Left hindlimb (tissue), 1 donor: ENCODE measurements at regions not wholly inside any gene's neighbourhood (a gene's known extent, or its start where the extent isn't known, plus 50 kb on each side); places are given as distances from the start of the nearest gene placed in this dataset.

Experiments
- DNase-seq: peaks from one replicate; pipeline ENCODE4 v3.0.0-alpha.2; 2018

DNA sequence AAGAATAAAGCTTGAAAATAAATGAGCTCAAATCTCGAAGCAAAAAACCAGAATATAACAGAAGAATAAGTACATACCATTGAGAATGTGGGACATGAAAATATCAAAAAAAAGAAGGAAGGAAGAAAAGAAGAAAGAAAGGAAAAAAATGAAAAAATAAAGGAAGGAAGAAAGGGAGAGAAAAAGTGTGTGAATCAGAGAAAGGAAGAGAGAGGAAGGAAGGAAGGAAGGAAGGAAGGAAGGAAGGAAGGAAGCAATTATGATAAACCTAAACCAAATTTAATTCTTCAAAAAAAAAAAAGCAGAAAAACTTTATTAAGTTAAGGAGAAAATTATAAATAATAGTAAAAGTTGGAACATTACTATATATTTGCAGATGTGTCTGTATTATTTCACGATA lies 949.8 kb downstream of the NLGN4X start:
- no peak for DNase-seq

DNA sequence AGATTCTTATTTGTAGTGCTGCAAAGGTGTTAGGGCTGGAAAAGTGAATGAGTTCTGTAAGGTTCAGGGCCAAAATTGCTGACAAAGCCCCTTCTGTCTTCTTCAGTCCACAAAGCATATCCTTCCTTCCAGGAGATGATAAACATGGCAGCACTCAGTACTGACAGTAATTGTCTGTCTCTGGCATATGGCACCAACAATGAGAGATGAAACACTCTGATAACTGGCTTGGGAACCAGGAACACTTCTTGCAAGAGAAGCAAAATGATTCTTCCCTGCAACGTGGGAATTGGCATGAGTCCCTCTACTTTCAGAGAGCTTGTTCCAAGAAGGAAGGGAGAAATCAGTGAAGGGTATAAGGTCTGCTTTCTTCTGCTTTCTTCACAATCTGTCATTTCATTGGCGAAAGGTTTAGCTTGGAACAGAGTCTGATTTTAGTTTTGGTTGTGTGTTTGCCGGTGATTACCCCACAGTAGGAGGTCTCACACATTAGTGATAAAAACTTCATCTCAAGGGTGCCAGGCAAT lies 963.3 kb downstream of the NLGN4X start:
- DNase-seq, result no peak

DNA sequence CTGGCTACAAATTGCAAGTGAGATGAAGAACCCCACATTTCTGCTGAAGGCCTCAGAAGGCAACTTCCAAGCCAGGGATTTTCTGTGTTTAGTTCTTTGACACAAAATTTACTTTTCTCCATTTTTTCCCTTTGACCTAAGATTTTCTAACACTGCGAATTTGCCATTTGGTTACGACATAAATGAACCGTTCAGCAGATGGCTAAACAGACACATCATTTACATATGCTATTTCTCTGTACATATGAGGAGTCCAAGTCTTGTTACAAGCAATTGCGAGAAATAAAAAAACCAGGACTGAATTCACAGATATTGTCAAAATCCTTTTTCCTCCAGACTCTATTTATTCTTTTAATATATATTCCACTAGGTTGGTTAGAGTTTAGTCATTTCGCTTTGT lies 978.6 kb downstream of the NLGN4X start:
- DNase-seq, result no peak

DNA sequence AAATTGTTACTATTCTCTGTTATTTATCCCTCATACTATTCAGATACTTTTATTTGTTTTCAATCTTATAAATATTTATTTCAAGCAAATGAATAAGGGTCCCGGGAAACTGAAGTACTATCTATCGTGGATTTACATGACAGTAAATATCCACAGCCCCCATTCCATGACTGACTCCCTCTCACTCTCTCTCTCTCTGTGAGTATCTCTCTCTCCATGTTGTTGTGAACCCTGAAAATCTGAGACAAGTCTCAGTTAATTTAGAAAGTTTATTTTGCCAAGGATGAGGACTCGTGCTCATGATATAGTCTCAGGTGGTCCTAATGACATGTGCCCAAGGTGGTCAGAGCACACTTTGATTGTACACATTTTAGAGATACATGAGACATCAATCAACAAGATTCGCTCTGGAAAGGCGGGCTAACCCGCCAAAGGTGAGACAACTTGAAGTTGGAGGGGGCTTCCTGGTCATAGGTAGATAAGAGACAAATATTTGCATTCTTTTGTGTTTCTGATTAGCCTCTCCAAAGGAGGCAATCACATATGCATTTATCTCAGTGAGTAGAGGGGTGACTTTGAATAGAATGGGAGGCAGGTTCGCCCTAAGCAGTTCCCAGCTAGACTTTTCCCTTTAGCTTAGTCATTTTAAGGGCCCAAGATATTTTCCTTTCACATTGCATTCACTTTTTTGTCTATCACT lies 986.4 kb downstream of the NLGN4X start:
- DNase-seq, result no peak

DNA sequence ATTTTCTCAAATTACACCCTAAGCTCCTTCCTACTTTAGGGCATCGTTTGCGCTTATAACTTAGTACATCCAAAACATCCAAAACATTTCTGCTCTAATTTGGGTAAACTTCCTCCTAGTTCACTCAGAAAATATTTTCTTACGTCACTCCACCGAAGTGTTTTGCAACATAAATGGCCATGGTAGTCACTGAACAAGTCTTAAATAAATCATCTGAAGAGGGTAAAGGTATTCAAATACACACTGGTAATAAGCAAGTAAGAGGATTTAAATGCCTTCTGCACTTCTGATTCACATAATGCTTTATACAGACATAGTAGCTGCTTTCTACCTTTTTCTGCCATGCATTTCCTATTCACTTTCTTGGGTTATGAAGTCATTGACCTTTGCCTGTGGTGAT lies 991.9 kb downstream of the NLGN4X start:
- DNase-seq, result no peak

DNA sequence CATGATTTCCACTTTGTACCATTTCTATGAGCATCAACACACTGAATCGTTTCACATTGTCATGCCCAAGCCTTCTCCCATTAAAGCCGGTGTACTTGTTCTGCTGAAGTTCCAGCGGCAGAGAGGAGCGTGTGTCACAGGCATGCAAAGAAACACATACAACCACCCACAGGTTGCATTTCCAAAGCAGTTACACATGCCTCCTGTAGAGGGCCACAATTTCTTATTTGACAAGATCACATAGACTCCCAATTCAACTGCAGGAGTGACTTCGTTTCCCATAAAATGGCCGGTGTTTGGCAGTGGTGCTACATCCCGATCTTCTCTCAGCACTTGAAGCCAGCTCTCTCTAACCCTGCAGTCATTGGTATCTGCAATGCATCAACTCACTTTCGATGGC lies 992.6 kb downstream of the NLGN4X start:
- DNase-seq, result no peak

DNA sequence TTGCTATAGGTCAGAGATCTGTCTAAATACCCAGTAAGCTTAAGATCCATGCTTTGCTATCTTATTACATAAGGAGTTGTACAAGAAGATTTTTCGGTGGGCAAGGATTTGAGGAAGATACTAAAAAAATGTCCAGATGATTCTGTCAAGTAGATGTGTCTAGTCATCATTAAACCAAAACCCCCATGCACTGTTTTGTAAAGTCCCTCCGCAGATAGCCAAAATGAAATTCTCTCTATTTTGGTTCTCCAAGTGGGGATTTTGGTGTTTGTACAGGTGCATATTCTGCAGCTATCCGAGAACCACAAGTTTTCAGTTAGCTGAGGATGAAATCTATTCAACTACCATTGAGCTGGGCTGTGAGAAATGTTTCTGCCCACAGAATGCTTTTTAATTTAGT lies 994.8 kb downstream of the NLGN4X start:
- no peak for DNase-seq

DNA sequence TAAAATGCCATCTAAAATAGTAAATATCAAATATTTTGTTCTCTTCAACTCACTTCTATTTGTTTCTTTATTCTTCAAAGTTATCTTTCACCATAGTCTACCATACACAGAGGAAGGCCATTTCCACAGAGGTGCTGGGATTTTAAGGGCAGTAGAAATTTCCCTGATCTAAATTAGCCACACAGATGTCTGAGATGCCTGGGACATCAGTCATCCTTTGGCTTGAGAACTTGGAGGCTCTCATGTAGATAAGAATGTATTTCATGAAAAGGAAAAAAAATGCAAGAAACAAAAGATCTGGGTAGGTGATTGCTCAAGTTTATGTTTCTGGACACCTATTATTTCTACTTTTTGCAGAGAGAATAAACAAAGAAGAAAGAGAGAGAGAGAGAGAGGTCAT lies 1008.2 kb downstream of the NLGN4X start:
- DNase-seq, result no peak

DNA sequence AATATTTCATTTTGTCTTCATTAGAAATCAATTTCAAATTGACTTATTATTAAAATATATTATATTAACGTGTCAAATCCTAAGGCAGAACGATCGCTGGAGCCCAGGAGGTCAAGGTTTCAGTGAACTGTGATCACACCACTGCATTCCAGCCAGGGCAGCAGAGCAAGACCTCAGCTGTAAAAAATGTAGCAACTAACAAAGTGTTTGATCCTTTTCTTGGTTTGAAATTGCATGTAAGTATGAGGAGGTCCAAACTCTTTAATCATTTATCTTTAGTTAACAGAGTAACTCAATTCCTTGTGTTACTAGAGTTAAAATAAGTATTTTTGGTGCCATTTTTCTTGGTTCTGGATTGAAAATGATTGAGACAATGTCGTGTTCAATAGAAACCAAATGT lies 1033.9 kb downstream of the NLGN4X start:
- no peak for DNase-seq

DNA sequence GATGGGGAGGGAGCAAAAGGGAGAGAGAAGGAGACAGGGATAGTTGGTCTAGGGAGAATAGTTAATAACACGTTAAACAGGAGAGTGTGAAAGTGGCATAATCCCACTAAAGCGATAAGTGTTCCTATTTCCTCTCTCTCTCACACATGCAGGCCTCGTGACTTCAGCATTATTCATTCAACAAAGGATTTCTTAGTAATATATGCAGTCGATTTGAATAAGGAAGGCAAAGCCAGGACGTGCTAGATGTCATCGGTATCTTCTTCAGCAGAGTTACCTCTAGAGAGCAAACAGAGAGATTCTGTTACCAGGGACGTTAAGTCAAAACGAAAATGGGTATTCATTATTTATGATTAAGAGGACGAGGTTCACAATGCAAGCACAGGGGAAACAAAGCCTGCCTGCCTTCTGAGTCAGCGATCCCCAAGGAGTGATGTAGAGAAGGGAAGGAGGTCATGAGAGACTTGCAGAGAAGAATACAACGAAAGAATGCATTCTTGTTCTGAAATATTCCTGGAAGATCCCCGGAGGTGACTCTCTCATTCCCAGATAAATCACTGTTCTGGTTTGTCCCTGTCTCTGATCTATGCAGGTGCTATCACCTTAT lies 1048.4 kb downstream of the NLGN4X start:
- DNase-seq, result no peak

DNA sequence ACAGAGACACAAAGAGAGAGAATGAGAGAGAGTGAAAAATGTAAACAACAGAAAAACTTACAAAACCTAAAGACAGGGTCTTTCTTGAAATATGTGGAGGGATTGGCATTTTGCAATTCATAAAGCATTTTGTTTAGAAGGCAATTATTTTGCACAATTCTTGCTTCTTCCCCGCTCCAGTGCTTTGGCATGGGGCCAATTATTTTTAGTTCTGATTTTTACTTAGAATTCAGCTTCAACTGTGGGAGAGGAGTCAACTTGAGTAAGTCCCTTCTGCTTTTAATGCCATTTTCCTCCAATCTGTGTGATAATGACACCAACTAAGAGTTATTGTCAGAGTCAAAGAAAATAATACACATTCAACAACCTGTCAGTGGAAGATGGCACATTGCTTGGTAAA lies 1051.9 kb downstream of the NLGN4X start:
- no peak for DNase-seq

DNA sequence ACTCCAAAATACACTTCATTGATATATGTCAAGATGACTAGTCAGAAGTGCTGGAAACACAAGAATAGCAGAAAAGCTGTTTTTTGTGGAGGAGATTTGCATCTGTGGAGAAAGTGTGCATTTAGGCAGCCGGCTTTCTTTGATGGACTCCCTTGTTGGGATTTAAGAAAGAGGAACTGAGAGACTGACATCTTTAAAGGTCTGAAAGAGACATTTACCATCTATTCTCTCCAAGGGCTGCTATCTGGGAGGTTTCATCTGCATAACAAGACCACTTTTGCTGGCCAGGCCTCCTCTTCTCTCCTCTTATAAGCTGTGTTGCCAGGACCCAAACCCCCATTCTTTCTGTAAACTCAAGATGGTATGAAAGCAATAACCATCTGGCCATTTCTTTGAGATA lies 1065.0 kb downstream of the NLGN4X start:
- DNase-seq, result no peak

DNA sequence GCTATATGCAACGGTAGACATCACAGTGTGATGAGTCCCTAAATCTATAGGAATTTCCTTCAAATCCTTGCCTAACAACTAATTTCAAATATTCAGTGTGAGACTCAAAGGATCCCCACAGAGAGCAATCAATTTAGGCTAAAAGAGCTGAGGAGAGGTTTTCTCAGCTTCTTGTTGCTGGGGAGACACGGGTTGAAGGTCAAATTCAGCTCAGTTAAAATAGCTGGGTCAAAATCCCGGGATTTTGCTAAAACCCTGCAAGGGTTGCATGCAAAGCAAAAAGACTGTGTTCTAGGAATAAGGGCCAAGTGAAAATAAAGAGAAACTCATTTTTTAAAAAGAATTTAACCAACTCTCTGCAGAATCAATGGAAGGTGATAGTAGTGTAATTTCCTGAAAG lies 1073.4 kb downstream of the NLGN4X start:
- DNase-seq, result no peak

DNA sequence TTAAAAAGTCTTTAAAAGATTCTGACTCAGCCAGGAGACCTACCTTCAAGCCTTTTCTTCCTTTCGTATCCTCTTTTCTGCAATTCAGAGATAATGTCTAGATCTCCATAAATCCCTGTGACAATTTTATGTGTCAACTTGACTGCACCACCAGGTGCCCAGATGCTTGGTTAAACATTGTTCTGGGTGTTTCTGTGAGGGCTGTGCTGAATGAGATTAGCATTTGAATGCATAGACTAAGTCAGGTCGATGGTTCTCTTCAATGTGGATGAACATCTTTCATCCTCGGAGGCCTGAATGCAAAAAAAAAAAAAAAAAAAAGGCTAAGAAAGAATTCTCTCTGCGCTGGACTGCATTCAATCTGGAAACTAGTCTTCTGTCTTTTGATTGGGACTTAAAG lies 1082.7 kb downstream of the NLGN4X start:
- DNase-seq, result no peak

DNA sequence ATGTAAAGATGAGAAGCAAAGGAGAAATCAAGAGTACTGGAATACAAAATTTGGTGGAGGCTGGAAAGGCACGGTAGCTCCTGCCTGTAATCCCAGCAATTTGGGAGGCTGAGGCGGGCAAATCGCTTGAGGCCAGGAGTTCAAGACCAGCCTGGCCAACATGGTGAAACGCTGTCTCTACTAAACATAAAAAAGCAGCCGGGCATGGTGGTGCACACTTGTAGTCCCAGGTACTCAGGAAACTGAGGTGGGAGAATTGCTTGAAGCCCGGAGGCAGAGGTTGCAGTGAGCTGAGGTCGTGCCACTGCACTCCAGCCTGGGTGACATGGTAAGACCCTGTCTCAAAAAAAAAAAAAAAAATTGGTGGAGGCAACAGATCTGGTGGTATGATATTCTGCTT lies 1086.0 kb downstream of the NLGN4X start:
- no peak for DNase-seq

DNA sequence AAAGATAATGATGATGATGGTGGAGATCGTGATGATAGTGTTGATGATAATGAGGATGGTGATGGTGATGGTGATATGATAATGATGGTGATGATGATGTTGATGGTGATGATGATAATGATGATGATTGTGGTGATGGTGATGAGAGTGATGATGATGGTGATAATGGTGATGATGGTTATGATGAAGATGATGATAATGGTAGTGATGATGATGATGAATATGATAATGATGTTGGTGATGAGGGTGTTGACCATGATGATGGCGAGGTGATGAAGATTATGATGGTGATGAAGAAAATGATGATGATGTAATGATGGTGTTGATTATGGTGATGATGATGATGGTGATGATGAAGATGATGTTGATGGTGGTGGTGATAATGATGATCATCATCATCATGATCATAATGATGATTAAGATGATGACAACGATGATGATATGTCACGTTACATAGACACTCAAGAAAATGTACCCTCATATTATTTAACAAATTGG lies 1106.4 kb downstream of the NLGN4X start:
- DNase-seq, result no peak

DNA sequence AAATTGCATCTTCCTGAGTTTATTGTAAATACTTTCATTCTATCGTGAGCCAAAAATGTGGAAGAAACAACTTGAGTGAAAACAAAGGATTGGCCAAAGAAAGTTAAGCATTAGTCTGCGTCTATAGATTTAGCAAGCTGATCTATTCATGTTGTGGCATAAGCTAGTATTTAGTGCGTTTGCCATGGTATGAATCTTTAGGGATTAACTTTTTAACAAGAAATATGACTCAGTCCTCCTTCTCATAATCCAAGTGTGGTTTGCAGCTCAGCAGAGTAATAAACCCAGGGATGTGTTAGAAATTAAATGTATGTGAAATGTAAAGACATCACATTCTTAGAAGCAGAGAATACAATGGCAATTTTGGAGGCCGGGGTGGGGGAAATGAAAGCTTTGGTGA lies 1110.9 kb downstream of the NLGN4X start:
- DNase-seq, result no peak

DNA sequence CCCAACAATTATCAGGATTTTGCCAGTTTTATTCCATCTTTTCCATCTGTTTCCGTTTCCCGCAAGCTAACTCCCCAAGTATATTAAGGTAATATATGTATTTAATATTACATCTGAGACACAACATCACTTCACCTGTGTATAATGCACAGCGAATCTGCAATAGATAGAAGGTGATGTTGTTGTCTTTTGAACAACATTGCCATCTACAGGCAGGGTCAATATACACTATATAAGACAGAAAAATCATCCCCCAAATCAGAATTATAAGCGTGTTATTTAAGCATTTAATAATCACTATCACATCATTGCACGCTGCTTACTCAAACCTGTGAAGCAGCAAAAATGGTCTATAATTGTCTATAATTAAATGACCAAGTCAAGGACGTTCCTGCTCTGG lies 1115.5 kb downstream of the NLGN4X start:
- no peak for DNase-seq

DNA sequence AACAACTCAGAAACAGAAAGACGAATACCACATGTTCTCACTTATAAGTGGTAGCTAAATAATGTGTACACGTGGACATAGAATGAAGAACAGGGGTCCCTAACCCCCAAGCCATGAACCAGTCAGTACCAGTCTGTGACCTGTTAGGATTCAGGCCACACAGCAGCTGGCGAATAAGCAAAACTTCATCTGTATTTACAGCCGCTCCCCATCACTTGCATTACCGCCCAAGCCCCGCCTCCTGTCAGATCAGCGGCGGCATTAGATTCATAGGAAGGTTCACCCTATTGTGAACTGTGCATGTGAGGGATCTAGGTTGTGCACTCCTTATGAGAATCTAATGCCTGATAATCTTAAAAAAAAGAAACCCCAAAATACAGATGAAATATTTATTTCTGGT lies 1128.7 kb downstream of the NLGN4X start:
- no peak for DNase-seq

DNA sequence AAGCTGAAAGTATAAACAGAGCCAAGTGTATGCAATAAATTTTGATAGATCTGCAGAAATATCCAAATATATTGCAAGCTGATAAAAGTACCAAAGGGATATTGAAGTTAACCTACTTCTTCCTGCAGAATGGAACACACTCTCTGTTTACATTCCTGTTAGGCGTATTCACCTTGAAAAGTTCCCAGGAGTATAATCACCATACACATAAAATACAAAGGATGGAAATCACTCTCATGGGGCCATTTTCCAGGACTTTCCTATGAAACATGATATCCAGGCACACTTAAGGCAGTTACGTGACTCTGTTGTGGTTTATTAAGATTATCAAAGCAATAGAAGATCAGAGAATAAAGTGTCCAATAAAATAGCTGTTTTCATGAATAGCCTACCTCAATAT lies 1142.3 kb downstream of the NLGN4X start:
- no peak for DNase-seq

DNA sequence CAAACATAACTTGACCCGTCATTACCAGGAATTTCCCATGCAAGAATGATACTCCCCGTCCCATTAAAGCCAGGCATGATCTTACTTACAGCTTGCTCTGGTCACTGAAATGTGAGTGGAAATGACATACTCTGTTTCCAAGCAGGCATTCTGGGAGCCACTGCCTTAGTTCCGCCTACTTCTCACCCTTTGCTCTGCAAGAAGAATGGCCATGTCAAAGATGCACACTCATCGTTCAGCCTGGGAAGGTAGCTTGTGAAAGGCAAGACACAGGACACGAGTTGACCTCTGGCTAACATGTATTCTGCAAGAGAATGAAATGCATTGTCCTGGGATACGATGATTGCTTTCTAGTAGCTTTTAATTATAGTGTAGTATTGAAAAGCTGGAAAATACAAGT lies 1144.4 kb downstream of the NLGN4X start:
- DNase-seq, result peak; percentile 17

DNA sequence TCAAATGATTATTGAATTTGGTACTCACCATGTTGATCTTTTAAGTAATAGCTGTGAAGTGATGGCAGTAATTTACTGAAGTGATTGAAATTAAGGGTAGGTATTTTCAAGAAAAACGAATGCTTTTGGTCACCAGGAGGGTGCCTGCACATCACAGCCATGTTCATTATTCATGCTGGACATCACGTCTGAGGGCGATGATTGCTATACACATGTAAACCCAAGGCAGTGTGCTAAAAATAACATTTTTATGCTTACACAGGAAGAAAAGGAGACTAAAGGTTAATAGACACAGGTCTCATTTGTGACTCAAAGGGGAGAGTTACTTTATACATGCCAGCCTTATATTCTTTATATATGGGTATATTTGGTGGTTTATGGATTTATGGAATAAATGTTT lies 1146.0 kb downstream of the NLGN4X start:
- no peak for DNase-seq

DNA sequence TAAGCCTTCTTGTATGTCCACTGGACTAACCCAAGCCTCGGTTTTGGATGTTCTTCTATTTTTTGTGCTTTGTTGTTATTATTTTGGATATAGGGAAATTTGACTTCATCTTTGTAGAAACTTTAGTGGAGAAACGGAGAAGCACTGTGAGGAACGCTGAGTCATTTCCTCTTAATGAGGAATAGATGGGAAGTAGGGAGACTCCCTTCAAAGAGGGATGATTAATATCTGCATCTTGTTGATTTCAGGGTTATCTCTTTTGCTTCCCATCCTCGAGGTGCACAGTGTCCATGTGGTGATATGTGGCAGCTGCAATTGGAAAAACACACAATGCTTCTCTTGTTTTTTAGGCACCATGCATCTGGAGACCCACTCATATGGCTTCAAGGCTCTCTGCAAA lies 1147.9 kb downstream of the NLGN4X start:
- no peak for DNase-seq

DNA sequence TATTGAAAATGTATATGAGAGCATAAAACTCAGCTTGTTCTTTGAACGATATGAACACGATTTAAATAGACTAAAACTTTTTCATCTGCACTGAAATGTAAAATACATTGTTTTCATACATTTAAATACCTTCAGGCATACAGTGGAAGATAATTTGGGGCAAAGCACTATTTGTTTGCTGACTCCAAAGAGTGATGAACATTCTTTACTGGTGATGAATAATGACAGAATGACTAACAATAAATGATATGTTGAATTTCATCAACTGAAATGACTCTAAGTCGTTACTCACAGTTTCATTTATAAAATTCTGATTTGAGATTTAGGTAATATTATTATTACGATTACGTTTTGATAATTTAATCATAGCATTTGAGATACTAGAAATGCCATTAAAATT lies 1160.1 kb downstream of the NLGN4X start:
- no peak for DNase-seq

DNA sequence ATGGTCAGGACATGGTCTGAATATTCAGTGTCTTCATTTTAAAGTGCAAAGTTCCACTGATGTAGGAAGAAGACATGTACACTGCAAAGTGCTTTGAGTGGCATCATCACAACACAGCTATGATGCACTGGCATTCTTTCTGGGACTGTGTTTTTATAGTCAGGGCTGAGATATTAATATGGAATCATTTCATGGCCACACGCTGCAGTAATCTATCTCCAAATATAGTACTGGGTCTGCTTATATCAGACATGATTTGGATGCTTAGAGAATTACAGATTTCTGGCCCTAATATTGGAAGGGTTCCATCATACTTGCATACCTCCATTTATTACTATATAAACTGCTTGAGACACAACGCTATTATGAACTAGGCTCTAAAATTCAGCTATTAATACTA lies 1170.9 kb downstream of the NLGN4X start:
- no peak for DNase-seq
